ENCODE measurements at regions not wholly inside any gene's neighbourhood (a gene's known extent, or its start where the extent isn't known, plus 50 kb on each side); places are given as distances from the start of the nearest gene placed in this dataset.

- DNase-seq (ENCODE audit: low read depth): no peak
Measured at GRCh38 chr10:104576611-104577010, 64.5 kb upstream of the SORCS3 start.

GRCh38 chr10:104577163-104577562, 63.9 kb upstream of the SORCS3 start:
- DNase-seq (ENCODE audit: low read depth): no peak

- DNase-seq (ENCODE audit: low read depth): no peak
Measured at GRCh38 chr10:104577861-104578521, 63.1 kb upstream of the SORCS3 start.

DNA sequence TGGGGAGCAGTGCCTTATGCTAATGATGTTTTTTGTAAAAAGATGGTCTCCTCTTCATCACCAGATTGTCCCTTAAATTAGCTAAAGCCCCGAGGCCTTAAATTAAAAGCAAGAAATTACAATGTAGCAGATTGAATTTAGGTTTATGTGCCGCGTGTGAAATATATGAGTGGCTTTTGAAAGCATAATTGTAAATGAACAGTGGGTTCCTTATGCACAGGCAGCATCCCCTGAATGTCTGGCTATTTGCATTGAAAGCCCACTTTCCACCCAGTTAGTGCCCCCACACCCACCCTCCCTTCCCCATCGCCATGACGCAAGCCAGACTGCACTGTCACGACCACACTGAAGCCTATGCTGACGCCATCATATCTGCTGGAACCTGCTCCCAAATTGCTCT, 62.4 kb upstream of the SORCS3 start:
- no peak for DNase-seq (ENCODE audit: low read depth)

DNA sequence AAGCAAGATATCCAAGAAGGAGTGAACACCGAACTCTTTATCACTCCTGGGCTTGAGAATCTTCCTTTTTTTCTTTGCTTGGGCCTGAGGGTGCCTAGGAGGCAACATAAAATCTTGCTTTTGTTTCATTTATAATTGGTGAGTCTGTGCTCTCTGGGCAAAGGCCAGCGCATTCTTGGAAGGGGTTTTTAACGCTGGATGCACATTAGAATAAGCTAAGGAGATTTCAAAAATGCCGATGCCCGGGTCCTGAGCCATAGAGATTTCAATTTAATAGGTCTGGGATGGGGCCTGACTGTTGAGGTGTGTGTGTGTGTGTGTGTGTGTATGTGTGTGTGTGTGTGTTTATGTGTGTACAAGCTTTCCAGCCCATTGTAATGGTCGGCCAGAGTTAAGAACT, 62.0 kb upstream of the SORCS3 start:
- no peak for DNase-seq (ENCODE audit: low read depth)

GRCh38 chr10:104580321-104580720, 60.8 kb upstream of the SORCS3 start:
- no peak for DNase-seq (ENCODE audit: low read depth)

DNA sequence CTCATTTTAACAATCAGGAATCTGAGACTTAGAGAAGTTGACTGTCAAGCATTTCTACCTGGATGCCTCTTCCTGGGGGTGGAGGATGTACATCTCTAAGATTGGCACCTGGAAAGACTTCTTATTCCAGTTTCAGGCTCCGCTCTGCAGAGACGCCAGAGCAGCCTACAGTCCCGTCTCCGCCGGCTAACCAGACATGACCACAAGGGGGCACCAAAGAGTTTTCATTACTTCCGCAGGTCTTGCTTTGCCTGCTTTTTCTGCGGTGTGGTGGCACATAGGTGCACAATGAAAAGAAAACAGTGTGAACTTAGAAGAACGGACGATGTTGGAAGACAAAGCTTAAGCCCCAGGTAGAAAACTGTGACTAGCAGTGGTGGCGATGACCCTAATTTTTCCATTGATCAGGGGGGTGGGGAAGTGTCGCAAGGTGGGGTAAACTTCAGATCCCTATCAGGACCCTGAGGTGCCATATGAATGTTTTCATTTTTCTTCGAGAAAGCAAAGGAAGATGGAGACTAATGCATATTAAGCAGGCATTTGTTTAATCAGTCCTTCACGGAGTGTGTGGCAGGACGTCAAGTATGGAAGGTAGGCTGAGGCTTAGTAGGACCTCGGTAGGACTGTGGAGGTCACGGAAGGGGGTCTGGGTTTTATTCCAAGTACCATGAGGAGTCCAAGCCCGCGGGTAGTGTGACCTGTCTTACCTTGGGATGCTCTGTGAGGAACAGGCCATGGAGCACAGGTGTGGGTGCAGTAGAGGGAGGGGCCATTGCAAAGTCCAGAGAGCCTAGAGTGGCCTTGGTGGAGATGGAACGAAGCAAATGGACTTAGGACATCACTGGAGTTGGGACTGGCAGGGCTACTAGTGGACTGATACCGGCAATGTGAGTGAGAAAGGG, 60.1 kb upstream of the SORCS3 start:
- DNase-seq (ENCODE audit: low read depth): peak; percentile 24

DNA sequence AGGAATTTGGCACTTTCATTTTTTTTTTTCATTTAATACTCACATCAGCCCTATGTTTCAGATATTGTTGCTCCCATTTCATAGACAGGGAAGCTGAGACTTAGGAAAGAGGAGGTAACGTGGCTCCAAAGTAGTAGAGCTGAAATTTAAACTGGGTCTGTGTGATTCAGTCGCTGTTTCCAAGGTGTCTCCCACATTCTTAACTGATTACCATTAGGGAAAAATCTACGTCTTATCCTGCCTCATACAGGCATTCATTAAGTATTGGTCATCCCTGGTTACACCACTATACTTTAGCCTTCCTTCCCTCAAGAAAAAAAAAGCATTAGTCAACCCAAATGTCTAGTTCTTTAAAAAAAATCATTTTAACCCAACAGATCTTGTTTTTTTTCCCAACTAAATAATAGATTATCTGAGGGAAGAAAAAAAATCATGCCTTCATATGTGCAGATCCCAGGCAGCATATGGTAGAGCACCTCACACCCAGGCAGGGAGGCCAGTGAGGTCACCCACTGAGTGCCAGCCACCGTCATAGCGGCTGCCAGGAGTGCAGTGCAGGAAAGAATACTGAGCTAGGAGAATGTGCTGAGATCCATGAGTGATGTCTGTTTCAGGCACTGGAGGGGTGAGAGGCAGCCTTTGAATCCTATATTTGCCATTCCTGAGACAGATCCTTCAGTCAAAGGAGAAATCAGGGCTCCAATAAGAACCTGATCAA, 59.0 kb upstream of the SORCS3 start:
- peak; percentile 67 for DNase-seq (ENCODE audit: low read depth)

DNA sequence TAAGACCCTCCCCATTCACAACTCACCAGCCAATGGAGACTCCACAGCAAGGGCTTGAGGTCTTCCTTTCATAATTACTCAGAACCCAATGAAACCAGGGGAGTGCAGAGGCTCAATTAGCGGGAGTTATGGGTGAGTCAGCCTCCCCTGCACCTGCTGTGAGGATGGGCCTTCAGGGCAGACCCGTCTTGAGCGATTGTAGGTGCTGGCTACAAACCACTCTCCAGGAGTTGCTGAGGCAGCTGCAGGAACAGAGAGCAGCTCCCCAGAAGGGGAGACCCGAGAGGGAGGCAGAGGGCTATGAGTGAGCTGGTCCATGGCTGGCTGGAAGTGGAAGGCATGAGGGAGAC, 58.5 kb upstream of the SORCS3 start:
- no peak for DNase-seq (ENCODE audit: low read depth)

DNA sequence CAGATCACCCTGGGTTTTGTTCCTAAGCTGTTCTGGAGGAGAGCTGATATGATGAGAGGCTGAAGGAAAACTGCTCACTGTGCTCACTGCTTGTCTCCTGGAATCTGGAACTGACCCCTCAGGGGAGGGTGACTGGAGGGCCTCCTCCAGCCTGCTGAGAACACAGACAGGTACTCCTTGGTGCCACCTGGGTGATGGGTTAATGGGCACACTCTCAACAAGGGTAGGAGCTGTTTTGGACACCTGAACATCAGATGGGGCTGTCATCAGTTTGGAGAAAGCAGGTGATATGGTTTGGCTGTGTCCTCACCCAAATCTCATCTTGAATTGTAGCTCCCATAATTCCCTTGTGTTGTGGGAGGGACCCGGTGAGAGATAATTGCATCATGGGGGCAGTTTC, 58.1 kb upstream of the SORCS3 start:
- DNase-seq (ENCODE audit: low read depth): no peak

GRCh38 chr10:104584541-104584940, 56.5 kb upstream of the SORCS3 start:
- DNase-seq (ENCODE audit: low read depth): no peak

DNA sequence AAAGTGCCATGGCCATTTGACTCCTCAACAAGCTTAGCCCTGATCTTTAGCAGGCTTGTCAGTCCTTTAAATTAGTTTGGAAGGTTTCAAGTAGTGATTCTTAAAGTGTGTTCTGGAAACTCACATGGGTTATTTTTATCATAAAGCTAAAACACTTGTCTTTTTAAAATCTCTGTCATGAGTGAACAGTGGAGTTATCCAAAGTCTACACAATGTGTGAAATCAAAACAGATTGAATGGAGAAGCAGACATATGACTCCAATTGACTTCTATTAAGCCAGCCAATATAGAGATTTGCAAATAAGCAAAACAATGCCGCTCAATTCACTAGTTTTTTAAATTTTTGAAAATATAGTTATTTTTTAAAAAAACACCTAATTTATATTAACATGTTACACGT, 53.3 kb upstream of the SORCS3 start:
- DNase-seq (ENCODE audit: low read depth): no peak

- no peak for DNase-seq (ENCODE audit: low read depth)
Measured at GRCh38 chr10:104589431-104589830, 51.7 kb upstream of the SORCS3 start.

GRCh38 chr10:104589871-104590270, 51.2 kb upstream of the SORCS3 start:
- DNase-seq (ENCODE audit: low read depth): peak; percentile 40

Measured in non-pigmented ciliary epithelial cell (primary cell).